Neural cell (in vitro differentiated cells): ENCODE measurements at regions not wholly inside any gene's neighbourhood (a gene's known extent, or its start where the extent isn't known, plus 50 kb on each side); places are given as distances from the start of the nearest gene placed in this dataset.

ENCODE experiments used
- EP300 ChIP-seq: fragments of 450-650 bp; conservative IDR thresholded peaks from 2 replicates; pipeline ENCODE4 v1.6.1; 2014; ENCODE audit warnings: antibody characterized with exemption, mild to moderate bottlenecking, moderate library complexity; ENCODE audit not compliant: poor library complexity, severe bottlenecking
- EZH2 ChIP-seq: fragments of 200-600, 300-800 bp; shearing (Covaris generic), sonication (generic); IDR thresholded peaks from 2 replicates; pipeline ENCODE4 v1.6.1; 2014; ENCODE audit warnings: antibody characterized with exemption, low read length, borderline replicate concordance, mild to moderate bottlenecking; ENCODE audit not compliant: insufficient read depth, poor library complexity, severe bottlenecking
- MXI1 ChIP-seq: fragments of 450-650 bp; conservative IDR thresholded peaks from 2 replicates; pipeline ENCODE4 v1.6.1; 2014; ENCODE audit warnings: antibody characterized with exemption, mild to moderate bottlenecking; ENCODE audit not compliant: poor library complexity, severe bottlenecking
- POLR2AphosphoS5 ChIP-seq: IDR thresholded peaks from 2 replicates; pipeline ENCODE4 v1.6.1; 2012
- RAD21 ChIP-seq: fragments of 450-650 bp; conservative IDR thresholded peaks from 2 replicates; pipeline ENCODE4 v1.6.1; 2014; ENCODE audit warnings: antibody characterized with exemption, mild to moderate bottlenecking, moderate library complexity
- SMC3 ChIP-seq: fragments of 450-650 bp; conservative IDR thresholded peaks from 2 replicates; pipeline ENCODE4 v1.6.1; 2014; ENCODE audit warnings: antibody characterized with exemption, mild to moderate bottlenecking, moderate library complexity; ENCODE audit not compliant: poor library complexity
- TAF1 ChIP-seq: IDR thresholded peaks from 2 replicates; pipeline ENCODE4 v1.6.1; 2012; ENCODE audit warnings: low read depth
- TF ChIP-seq, protein P1 (sequence below): fragments of 450-650 bp; IDR thresholded peaks from 2 replicates; pipeline ENCODE4 v1.5.1; 2014; ENCODE audit warnings: antibody characterized with exemption, mild to moderate bottlenecking, moderate library complexity; ENCODE audit not compliant: poor library complexity, severe bottlenecking
- TF ChIP-seq, protein P2 (sequence below): IDR thresholded peaks from 2 replicates; pipeline ENCODE4 v1.6.1; 2012; ENCODE audit warnings: borderline replicate concordance

DNA sequence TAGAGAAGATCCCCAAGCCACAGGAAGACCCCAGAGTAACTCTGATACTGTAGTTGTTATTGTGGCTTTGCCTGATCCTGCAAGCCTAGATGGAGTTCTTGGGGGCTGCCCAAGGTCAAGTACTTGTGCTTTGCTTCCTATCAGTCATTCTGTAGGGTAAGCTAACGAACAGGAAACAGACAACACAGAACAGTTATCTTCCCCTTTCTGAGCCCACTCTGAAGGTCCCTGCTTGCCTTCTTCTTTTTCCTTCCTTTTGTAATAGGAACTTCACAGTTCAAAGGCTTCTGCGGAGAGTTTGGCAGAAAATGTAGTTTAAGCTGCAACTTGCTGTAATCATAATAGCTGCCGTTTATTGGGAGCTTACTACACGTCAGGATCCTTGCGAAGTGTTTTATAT, 494.1 kb upstream of the ERCC4 start:
- TF ChIP-seq TAF1 (no peak), POLR2AphosphoS5 (no peak), RAD21 (no peak), EZH2 (no peak), EP300 (no peak), SMC3 (no peak), MXI1 (no peak)
- TF ChIP-seq, protein P1, sequence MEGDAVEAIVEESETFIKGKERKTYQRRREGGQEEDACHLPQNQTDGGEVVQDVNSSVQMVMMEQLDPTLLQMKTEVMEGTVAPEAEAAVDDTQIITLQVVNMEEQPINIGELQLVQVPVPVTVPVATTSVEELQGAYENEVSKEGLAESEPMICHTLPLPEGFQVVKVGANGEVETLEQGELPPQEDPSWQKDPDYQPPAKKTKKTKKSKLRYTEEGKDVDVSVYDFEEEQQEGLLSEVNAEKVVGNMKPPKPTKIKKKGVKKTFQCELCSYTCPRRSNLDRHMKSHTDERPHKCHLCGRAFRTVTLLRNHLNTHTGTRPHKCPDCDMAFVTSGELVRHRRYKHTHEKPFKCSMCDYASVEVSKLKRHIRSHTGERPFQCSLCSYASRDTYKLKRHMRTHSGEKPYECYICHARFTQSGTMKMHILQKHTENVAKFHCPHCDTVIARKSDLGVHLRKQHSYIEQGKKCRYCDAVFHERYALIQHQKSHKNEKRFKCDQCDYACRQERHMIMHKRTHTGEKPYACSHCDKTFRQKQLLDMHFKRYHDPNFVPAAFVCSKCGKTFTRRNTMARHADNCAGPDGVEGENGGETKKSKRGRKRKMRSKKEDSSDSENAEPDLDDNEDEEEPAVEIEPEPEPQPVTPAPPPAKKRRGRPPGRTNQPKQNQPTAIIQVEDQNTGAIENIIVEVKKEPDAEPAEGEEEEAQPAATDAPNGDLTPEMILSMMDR: no peak
- TF ChIP-seq, protein P2, sequence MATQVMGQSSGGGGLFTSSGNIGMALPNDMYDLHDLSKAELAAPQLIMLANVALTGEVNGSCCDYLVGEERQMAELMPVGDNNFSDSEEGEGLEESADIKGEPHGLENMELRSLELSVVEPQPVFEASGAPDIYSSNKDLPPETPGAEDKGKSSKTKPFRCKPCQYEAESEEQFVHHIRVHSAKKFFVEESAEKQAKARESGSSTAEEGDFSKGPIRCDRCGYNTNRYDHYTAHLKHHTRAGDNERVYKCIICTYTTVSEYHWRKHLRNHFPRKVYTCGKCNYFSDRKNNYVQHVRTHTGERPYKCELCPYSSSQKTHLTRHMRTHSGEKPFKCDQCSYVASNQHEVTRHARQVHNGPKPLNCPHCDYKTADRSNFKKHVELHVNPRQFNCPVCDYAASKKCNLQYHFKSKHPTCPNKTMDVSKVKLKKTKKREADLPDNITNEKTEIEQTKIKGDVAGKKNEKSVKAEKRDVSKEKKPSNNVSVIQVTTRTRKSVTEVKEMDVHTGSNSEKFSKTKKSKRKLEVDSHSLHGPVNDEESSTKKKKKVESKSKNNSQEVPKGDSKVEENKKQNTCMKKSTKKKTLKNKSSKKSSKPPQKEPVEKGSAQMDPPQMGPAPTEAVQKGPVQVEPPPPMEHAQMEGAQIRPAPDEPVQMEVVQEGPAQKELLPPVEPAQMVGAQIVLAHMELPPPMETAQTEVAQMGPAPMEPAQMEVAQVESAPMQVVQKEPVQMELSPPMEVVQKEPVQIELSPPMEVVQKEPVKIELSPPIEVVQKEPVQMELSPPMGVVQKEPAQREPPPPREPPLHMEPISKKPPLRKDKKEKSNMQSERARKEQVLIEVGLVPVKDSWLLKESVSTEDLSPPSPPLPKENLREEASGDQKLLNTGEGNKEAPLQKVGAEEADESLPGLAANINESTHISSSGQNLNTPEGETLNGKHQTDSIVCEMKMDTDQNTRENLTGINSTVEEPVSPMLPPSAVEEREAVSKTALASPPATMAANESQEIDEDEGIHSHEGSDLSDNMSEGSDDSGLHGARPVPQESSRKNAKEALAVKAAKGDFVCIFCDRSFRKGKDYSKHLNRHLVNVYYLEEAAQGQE: no peak
